NCI-H510A treated with DMSO at 0.1 percent for 48 hours (cell line): ENCODE measurements at regions not wholly inside any gene's neighbourhood (a gene's known extent, or its start where the extent isn't known, plus 50 kb on each side); places are given as distances from the start of the nearest gene placed in this dataset.
"Not testable (repeated sequence)": the region's sequence is repeated elsewhere in the genome, so short reads cannot be mapped to it uniquely, and the experiment has no call there.

Experiments used
- DNase-seq: peaks from one replicate; lab custom pipeline; 2025; lab: John Stamatoyannopoulos, UW

DNA sequence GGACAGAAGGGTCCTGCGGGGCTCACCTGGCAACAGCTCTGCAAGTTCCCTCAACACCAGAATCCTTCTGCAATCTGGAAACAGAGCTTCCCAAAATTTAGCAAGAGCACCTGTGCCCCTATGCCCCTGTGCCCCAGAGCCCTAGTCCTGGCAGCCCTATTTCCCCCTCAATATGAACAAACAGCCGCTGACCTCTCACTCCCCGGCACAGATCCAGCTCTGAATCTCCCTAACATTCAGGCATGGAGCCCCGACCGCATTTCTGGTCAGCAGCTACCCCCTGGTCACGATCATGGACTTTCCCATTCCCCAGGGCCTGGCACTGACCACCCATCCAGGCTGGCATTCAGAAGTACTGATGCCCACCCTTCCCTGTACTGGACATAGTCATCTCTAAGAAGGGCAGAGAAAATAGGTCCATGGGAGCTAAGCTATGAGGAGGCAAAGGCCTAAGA is 110.8 kb upstream of the SMURF2 start:
- no peak for DNase-seq

DNA sequence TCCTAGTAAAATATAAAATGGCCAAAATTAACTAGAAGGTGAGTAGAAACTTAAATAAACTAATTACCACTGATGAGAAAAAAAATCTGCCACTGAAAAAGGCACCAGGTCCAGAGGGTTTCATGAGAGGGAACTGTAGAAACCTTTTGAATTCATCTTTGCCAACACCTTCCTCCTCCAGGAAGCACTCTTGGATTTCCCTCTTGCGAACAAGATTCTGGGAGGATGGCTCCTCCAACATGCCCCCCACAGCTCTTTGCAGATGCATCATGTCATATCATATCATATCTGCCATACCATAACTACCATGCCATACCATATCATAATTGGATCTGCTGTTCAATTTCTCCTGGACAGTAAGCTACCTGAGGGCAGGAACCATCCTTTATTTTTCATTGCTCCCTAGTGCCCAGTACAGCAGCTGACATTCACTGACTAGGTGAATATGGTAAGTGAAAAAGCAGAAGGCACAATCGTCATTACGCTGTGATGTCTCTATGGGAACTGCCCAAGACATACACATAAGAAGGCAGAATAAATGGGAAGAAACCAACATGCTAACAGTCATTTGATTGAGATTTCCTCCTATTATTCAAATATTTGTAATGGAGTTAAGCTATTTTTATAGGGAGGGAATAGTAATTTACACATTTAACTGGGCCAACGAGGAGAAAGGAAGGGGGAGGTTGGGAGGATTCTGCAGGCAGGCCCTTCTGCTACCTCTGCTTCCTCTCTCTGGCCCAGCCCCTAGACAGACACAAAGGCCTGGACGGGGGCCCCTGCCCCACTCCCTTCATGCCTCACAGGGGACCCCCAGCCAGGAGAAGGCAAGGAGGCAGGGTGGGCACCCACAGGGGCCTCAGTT is 110.1 kb upstream of the SMURF2 start:
- no peak for DNase-seq

DNA sequence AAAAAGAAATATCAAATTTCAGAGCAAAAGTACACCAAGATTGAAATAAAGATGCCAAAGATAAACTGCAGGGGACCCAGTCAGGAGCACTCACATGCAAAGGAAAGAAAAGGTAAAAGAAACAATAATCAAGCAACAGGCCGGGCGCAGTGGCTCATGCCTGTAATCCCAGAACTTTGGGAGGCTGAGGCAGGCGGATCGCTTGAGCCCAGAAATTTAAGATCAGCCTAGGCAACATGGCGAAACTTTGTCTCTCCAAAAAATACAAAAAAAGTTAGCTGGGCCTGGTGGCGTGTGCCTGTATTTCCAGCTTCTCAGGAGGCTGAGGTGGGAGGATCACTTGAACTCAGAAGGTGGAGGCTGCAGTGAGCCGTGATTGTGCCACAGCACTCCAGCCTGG is 107.6 kb upstream of the SMURF2 start:
- no peak for DNase-seq

DNA sequence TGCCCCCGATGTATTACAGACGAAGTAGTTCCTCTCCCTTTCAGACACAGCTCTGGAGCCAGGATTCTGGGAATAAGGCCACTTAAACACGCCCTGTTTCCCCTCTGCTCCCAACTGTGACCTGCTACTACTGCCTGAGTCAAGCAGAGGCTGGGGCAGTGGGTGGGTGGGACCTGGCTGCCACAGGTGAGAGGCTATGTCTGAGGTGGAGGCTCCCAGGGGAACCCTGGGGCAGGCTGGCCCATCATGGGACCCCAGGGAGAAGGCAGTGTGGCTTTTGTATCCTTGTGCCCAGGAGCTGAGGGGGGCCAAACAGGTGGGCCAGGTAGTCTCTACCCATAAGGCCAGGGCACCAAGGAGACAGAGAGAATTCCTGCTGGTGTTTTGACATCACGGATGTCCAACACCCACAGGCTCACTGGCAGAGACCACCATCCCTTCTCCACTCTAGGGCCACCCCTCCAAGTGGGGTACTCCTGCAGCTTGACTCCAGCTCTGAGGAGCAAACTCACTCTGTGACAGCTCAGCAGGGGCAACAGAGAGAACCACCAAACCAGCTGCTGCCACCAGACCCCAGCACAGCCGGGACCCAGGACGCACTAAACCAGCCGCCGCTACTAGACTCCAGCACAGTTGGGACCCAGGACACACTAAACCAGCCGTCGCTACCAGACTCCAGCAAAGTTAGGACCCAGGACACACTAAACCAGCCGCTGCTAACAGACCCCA is 105.3 kb upstream of the SMURF2 start:
- DNase-seq = no peak

DNA sequence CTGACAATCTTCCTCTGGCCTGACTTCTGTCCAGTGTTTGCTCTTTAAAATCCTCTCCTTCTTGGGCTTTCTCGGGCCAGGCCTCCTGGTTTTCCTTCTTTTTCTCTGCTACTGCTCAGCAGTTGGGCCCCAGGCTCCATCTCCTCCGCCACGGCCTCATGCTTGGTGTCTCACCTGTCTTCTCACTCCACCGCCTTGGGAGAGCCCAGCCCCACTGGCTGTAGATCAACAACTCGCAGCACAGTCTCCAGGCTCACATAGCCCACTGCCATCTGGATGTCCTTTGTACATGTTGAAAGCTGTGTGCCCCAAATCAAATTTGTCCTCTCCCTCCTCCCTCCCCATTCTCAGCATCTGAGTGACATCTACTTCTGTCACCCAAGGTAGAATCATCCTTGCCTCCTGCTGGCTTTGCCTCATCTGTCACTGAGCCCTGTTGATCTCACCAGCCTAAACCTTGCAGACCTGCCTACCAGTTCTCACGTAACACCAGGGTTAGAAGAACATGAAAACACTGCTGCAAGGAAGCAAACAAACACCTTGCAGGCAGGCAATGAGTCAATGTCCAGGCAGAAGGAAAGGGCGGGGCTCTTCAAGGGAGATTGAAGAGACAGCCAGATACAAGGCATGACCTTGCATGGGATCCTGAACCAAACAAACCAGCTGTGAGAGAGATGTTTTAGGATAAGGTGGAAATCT is 103.2 kb upstream of the SMURF2 start:
- DNase-seq = no peak

DNA sequence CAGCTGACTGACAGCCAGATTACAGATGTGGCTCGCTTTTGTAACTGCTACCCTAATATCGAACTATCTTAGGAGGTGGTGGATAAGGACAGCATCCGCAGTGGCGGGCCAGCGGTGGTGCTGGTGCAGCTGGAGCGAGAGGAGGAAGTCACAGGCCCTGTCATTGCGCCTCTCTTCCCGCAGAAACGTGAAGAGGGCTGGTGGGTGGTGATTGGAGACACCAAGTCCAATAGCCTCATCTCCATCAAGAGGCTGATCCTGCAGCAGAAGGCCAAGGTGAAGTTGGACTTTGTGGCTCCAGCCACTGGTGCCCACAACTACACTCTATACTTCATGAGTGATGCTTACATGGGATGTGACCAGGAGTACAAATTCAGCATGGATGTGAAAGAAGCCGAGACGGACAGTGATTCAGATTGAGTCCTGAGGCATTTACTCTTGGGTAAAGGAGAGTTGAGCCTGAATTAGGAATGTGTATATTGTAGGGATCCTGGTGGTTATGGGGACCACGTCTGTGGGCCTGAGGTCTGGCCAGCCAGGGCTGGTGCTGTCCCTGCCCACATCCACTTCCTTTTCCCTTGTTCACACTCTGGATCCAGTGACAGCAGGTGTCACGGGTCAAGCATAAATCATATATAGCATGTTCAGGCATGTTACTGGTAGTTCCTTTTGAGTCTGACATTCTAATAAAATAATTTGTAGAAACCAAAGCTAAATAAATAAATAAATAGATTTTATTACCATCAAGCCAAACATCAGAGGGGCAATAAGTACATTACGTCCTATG is 89.0 kb upstream of the SMURF2 start:
- DNase-seq = no peak

DNA sequence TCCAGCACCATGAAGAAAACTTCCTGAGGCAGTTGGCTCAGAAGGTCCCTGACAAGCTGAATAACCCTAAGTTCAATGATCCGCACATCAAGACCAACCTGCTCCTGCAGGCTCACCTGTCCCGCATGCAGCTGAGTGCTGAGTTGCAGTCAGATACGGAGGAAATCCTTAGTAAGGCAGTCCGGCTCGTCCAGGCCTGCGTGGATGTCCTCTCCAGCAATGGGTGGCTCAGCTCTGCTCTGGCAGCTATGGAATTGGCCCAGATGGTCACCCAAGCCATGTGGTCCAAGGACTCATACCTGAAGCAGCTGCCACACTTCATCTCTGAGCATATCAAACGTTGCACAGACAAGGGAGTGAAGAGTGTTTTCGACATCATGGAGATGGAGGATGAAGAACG is 88.4 kb upstream of the SMURF2 start:
- DNase-seq = no peak

DNA sequence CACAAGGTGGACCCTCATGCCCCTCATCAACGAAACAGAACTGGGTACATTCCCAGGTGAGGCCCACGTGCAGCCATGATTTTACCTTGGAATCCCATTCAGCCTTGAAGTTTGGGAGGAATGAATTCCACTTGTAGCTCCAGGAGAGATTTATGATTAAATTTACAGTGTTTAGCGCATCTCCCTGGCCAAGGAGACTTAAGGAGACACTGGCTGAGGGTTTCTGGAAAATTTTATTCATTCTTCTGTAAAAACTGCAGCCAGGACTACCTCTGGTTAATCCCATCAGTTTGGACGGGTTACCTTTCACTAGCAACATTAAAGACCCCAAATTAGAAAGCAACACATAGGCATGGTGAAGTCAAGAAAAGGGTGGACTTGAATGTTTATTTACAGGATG is 87.2 kb upstream of the SMURF2 start:
- no peak for DNase-seq

DNA sequence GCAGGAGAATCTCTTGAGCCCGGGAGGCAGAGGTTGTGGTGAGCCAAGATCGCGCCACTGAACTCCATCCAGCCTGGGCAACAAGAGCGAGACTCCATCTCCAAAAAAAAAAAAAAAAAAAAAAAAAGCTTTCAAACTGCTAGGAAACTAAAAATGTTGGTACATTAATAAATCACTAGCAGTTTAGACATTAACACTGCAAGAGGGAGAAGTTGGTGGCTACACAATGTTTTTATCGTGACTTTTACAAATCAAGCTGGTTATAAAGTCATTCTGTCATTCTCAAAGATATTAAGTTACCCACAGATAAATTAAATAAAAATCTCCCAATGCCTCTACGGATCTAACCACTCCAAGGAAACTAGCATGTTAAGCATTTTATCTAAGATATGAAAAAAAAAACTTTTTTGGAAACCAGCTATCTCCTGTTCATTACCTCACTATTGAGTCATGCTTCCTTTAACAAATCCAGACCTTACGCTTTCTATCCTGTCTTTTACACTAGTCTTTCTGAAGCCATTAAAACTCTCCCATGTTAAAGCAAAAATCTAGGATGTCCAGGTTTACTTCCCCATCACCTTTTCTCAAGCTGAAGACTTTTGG is 85.9 kb upstream of the SMURF2 start:
- no peak for DNase-seq

DNA sequence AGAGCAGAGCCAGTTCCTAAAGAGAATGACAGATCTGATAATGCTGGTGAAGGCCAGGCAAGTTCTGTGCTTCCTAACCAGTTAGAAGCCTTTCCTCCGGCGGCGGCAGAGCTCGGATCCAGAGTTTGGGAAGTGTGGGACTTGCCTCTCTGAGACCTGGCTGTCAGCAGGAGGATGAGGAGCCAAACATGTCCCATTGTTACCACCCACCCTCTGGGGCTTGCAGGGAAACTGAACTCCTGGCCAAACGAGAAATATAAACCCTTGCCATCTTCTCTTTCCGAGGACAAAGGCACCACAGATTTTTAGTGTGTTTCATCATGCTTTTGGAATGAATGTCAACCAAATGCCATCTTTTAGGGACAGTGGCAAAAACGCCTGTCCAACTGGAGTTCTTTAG is 80.2 kb upstream of the SMURF2 start:
- DNase-seq = no peak

DNA sequence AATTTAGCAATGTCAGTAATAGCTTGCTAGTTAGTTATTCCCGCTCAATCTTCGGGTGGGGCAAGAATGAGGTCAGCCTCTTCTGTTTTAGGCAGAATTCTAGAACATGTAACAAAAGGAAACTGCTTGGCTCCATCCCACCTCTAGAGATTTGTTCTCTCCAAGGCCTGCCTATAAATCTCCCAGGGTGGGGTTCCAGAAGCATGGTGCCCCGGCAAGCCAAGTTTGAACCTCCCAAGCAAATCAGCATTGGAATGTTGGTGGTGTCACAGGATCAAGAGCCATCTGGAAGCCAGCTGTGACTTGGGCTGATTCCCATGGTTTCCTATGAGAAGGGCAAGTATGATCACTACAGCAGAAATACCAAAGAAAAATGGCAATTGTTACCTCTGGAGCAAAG is 79.8 kb upstream of the SMURF2 start:
- DNase-seq = not testable (repeated sequence)

DNA sequence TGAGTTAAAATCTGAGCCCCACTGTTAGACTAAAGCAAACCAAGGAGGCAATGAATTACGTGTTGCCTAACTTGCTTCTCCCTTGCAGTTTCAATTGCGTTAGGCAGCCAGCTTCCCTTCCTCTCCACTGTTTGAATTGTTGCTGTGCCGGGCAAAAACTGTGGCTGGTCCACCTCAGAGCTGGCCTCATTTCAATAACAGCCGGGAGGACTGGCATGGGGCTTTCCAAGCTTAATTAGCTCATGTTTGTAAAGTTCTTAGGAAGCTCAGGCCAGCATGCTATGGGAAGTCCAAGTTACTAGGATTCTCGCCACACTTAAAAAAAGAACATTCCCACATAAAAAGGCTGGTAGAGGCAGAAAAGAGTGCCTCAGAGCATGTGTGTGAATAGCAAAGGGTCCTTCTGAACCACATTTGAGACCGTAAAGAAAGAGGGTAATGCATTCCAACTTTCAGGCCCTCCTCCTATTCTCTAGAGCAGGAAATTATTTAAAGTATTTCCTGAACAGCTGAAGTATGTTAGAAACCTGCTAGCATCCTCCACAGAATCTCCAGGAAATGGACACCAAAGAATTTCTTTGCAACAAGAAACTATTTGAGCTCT is 79.0 kb upstream of the SMURF2 start:
- no peak for DNase-seq

DNA sequence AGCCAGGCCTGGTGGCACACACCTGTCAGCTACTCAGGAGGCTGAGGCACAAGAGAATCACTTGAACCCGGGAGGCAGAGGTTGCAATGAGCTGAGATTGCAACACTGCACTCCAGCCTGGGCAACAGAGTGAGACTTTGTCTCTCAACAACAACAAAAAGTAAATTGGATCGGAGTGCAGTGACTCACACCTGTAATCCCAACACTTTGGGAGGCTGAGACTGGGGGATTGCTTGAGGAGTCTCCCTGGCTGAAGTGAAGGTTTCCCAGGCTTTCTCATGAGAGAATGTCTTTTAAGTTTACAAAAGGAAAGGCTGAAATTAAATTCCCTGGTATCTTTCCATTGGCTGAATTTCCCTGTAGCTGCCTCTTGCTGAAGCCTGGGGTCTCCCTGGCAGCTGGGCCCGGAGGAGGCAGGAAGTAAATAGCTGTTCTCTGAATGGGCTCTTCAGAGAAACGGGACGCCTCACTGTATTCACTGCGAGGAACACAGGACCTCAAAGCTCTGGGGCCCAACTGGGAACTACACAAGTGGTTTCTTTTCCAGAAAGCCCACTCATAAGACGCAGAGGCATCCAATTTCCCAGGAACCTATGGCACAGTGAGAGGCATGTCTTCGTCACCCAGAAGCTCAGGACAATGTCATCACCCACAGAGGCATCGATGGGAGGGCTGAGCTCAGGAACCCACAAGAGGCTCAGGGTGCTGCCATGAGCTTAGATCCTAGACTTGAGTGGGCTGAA is 77.4 kb upstream of the SMURF2 start:
- no peak for DNase-seq

DNA sequence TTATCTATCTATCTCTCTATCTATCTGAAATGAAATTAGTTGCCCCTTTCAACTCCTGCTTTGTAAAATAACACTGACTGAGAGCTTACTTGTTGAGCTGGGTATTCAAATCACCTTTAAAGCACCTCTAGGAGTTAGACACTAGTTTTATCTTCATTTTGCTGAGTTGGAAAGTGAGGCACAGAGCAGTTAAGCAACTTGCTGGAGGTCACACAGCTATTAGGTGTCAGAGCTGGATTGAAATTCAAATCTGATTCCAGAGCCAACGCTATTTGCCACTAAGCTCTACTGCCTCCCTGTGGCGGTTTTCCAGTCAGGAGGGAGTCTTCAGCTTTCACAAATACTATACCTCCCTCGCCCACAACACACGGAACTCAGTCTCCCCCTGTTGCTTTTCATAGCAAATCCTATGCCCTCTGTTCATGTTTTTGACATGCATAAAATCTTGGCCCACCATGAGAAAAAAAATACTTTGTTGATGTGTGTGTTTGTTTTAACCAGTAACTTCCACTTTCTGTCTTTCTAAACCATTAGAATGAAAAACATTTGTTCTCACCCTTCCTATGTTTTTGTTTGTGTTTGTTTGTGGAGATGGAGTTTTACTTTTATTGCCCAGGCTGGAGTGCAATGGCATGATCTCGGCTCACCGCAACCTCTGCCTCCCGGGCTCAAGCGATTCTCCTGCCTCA is 74.8 kb upstream of the SMURF2 start:
- DNase-seq = no peak

DNA sequence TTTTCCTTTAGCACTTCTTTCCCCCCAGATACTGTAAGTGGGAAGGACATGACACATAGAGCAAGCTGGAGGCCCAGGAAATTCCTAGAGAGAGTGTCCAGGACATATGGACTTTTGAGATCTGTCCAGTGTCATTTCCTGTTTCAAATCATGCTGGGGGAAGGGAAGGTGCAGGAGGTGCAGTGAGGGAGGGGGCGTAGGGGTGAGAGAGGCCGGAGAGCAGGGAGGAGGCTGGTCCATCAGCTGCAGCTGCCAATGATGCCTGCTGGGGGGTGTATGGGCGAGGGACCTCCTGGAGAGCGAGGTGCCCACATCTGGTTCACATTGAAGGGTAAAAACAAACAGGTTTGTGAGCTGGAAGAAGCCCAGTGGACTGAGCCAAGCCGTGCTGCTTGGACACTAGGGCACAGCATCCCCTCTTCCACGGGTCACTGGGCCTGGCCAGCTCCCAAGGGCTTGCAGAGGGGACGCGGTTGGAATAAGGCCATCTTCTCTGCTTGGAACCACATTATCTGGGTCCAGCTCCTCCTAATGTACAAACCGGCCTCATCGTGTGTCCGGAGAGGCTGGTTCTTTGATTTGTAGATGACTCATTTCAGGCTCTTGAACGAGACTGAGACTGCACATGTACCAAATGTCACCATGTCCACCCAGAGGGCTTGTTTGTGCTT is 70.4 kb upstream of the SMURF2 start:
- no peak for DNase-seq

DNA sequence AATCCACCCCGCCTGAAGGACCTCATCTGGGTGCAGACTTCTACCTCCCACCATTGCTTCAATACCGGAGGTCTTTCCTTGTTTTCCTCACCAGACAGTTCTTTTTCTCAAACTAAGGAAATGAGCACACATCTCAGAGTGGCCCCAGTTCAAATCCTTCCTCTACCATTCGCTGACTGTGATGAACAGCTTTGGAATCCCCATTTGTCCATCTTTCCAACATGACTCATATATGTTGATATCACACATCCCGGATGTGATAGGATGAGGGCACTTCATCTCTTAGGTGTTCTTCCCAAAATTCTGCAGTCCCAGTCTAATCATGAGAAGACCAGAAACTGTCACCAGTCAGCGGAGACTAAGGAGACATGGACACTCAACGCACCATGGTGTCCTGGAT is 67.9 kb upstream of the SMURF2 start:
- DNase-seq = not testable (repeated sequence)

DNA sequence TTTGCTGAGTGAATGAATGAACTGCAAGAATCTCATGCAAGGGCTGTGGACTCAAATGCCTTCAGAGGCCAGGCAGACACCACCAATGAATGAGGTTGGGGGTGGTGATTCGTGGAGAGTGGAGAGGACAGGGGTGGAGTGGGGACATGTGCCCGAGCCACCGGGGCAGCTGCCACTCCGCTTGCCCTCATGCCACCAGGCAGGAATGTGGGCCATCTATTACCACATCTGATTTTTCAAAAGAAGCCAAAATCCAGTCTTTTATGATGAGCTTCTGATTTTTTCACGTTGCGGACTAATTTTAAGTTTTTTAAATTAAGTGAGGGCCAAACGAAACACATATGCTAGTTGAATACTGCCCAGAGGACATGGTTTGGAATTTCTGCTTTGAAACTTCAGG is 67.1 kb upstream of the SMURF2 start:
- DNase-seq = no peak

DNA sequence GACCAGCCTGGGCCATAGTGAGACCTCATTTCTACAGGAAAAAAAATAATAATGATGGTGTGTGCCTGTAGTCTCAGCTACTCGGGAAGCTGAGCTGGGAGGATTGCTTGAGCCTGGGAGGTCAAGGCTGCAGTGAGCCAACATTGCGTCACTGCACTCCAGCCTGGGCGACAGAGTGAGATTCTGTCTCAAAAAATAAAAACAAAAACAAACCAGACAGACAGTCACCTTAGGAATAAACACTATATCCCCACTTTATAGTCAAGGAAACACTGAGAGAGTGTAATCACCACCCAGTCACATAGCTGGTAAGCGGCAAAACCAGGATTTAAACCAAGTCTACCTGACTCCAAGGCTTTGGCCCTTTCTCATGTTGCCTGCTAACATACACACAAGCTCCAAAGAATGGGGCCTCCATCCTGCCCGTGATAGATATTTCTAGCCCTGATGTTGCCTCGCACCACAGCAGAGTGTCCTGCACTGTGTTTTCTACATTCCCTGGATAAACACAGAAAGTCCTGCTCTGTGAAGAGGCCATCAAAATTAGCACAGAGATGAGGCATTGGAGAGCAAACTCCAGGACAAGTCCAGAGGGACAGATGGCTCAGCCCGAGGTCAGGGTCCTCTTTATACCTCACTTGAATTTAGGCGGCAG is 66.1 kb upstream of the SMURF2 start:
- no peak for DNase-seq

DNA sequence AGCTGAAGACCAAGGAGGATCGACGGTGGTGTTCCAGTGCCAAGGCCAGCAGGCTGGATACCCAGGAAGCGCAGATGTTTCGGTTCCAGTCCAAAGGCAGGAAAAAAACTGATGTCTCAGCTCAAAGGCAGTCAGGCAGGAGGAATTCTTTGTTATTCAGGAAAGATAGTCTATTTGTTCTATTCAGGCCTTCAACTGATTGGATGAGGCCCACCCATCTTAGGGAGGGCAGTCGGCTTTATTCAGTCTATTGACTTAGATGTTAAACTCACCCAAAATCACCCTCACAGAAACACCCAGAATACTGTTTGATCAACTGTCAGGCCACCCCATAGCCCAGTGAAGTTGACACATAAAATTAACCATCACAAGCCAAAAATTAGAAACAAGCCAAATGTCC is 63.9 kb upstream of the SMURF2 start:
- DNase-seq = not testable (repeated sequence)
